Right ventricle myocardium inferior (tissue), 1 donor: ENCODE measurements at regions not wholly inside any gene's neighbourhood (a gene's known extent, or its start where the extent isn't known, plus 50 kb on each side); places are given as distances from the start of the nearest gene placed in this dataset.

Experiments used
- ATAC-seq: fragments of 200-7000 bp; cut with Tn5 transposase; one replicate; pipeline ENCODE4 v1.9.1; 2020; ENCODE audit warnings: mild to moderate bottlenecking, moderate library complexity
- DNase-seq: peaks from one replicate; pipeline ENCODE4 v3.0.0; 2021; ENCODE audit errors: missing footprints
- intact Hi-C: fragments of 100-400 bp; cut with DNase I; formaldehyde crosslinking; loops from one replicate; pipeline ENCODE4 v1.11.0; 2022
- donor health status: DM: no; HTN: yes; CAD: no; lungs with severe emphysema.

- DNase-seq (no peak), ATAC-seq (no peak)
- intact Hi-C loops = loop anchor here (10.0 kb wide), 1 partner anchor 58 kb away; no protein-coding TSS in a partner anchor
Measured at GRCh38 chr15:98226578-98226977, 266.1 kb downstream of the ARRDC4 start.

- DNase-seq (no peak), ATAC-seq (no peak)
- intact Hi-C loops = loop anchor here (10.0 kb wide), 1 partner anchor 56 kb away; no protein-coding TSS in a partner anchor
Measured at GRCh38 chr15:98228846-98229245, 268.3 kb downstream of the ARRDC4 start.

GRCh38 chr15:98230975-98231374 is 270.5 kb downstream of the ARRDC4 start:
- intact Hi-C loops = no loop called here
- ATAC-seq (no peak), DNase-seq (no peak)

- no peak for DNase-seq
- intact Hi-C loops = no loop called here
- no peak for ATAC-seq
Measured at GRCh38 chr15:98231696-98232440, 271.4 kb downstream of the ARRDC4 start.

- no peak for DNase-seq
- ATAC-seq = no peak
- intact Hi-C loops = no loop called here
Measured at GRCh38 chr15:98232761-98233160, 272.3 kb downstream of the ARRDC4 start.

GRCh38 chr15:98233873-98234272 is 273.4 kb downstream of the ARRDC4 start:
- intact Hi-C loops = no loop called here
- DNase-seq (no peak), ATAC-seq (no peak)

GRCh38 chr15:98240303-98240702 is 279.8 kb downstream of the ARRDC4 start:
- DNase-seq = no peak
- no peak for ATAC-seq
- intact Hi-C loops = no loop called here

- intact Hi-C loops = no loop called here
- DNase-seq (no peak), ATAC-seq (no peak)
Measured at GRCh38 chr15:98241032-98241554, 280.6 kb downstream of the ARRDC4 start.

GRCh38 chr15:98257290-98257689 is 296.8 kb downstream of the ARRDC4 start:
- ATAC-seq (no peak), DNase-seq (no peak)
- intact Hi-C loops = no loop called here

GRCh38 chr15:98263787-98264186 is 303.3 kb downstream of the ARRDC4 start:
- ATAC-seq (no peak), DNase-seq (no peak)

GRCh38 chr15:98266295-98266694 is 305.8 kb downstream of the ARRDC4 start:
- intact Hi-C loops = no loop called here
- ATAC-seq = no peak
- DNase-seq = no peak

More at GRCh38 chr15:98263787-98264186, 303.3 kb downstream of the ARRDC4 start:
- intact Hi-C loops = no loop called here

- intact Hi-C loops = no loop called here
- no peak for DNase-seq
- ATAC-seq = no peak
Measured at GRCh38 chr15:98268163-98268562, 307.7 kb downstream of the ARRDC4 start.

- DNase-seq (no peak), ATAC-seq (no peak)
- intact Hi-C loops = no loop called here
Measured at GRCh38 chr15:98272625-98273024, 312.1 kb downstream of the ARRDC4 start.

- no peak for ATAC-seq
- intact Hi-C loops = no loop called here
- no peak for DNase-seq
Measured at GRCh38 chr15:98276018-98276417, 315.5 kb downstream of the ARRDC4 start.

GRCh38 chr15:98277602-98278001 is 317.1 kb downstream of the ARRDC4 start:
- no peak for ATAC-seq
- intact Hi-C loops = no loop called here
- DNase-seq = no peak

- intact Hi-C loops = loop anchor here (10.0 kb wide), 1 partner anchor 56 kb away; no protein-coding TSS in a partner anchor
- ATAC-seq = no peak
Measured at GRCh38 chr15:98280284-98280975, 319.9 kb downstream of the ARRDC4 start.

GRCh38 chr15:98281130-98281529 is 320.6 kb downstream of the ARRDC4 start:
- intact Hi-C loops = loop anchor here (10.0 kb wide), 1 partner anchor 56 kb away; no protein-coding TSS in a partner anchor
- no peak for ATAC-seq
- no peak for DNase-seq

More at GRCh38 chr15:98280284-98280975, 319.9 kb downstream of the ARRDC4 start:
- no peak for DNase-seq

- DNase-seq = no peak
- ATAC-seq = no peak
- intact Hi-C loops = loop anchor here (10.0 kb wide), 1 partner anchor 58 kb away; no protein-coding TSS in a partner anchor
Measured at GRCh38 chr15:98282656-98283332, 322.3 kb downstream of the ARRDC4 start.

- ATAC-seq = no peak
- DNase-seq = no peak
- intact Hi-C loops = loop anchor here (10.0 kb wide), 1 partner anchor 61 kb away; no protein-coding TSS in a partner anchor
Measured at GRCh38 chr15:98286200-98286599, 325.7 kb downstream of the ARRDC4 start.
